ENCODE measurements at regions not wholly inside any gene's neighbourhood (a gene's known extent, or its start where the extent isn't known, plus 50 kb on each side); places are given as distances from the start of the nearest gene placed in this dataset.

DNA sequence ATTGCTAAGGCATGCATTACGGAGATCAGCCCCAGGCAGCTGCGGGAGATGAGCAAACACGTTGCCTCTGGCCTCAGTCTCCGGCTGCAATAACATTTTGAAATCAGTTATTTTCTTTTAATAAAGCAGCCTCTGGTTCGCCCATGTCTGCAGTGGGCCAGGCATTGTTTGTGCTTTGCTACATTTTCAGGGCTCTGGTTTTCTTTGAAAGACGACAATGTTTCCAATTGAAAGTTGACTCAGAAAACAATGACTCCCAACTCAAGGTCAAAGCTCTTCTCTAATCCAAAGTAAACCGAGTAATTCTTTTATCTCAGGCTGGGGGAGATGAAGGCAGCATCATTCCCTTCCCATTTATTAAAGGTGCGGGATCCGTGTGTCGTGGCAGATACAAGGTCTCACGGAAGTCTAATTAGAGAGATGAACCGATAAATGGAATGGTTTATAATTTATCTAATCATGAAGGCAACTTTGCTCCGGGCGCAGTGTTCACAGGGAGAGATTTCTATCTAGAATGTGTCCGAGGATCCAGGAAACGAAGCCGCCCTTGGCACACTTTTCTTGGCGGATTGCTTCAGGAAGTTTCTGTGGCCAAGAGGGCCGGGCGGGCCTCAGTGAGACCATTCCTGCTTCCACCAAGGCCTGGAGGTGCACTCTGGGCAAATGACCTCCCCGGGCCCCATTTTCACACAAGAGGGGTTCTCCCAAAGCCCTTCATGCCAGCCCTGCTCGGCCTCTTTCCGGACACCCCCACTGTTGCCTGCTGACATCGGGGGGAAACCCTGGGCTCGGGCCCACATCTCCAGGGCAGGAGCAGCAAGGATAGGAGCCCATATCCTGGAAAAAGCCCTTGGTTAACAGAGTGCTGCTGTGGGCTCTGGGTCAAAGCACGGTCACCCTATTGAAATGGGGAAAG, 811.4 kb downstream of the BRD1 start:
- Mint-ChIP-seq H3K27me3 (ENCODE audit: insufficient read depth) (no peaks in the 10 kb centered on the region; the same call in none of the 2 replicates), H3K36me3 (ENCODE audit: low read depth) (no peaks in the 10 kb centered on the region), H3K27ac (no peak overlapping the region), H3K9me3 (peaks cover 44% of the 10 kb centered on the region), H3K4me1 (ENCODE audit: low read depth) (no peaks in the 10 kb centered on the region), H3K4me3 (no peak overlapping the region)
- no peak for DNase-seq
- TF ChIP-seq, protein P1, sequence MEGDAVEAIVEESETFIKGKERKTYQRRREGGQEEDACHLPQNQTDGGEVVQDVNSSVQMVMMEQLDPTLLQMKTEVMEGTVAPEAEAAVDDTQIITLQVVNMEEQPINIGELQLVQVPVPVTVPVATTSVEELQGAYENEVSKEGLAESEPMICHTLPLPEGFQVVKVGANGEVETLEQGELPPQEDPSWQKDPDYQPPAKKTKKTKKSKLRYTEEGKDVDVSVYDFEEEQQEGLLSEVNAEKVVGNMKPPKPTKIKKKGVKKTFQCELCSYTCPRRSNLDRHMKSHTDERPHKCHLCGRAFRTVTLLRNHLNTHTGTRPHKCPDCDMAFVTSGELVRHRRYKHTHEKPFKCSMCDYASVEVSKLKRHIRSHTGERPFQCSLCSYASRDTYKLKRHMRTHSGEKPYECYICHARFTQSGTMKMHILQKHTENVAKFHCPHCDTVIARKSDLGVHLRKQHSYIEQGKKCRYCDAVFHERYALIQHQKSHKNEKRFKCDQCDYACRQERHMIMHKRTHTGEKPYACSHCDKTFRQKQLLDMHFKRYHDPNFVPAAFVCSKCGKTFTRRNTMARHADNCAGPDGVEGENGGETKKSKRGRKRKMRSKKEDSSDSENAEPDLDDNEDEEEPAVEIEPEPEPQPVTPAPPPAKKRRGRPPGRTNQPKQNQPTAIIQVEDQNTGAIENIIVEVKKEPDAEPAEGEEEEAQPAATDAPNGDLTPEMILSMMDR (IDR thresholded peaks at IDR 0.05), result no peak

DNA sequence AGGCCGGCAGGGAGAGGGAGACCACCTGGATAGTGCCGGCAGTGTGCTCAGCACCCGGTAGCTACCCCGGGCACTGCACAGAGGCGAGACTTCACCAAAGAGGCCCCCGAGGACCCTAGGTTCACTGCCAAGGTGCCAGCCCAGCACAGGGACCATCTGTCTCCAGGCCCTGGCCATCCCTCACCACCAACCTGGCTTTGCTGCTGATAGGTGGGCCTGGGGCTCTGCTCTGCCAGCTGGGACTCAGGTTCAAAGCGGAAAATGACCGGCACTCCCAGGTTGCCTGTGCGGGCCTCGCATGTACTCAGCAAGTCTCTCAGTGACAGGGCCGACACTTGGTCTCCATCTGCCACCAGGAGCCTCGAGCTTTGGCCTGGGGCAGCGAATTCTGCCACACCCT, 812.2 kb downstream of the BRD1 start:
- no peaks in the 10 kb centered on the region; the same call in none of the 2 replicates for H3K27me3 Mint-ChIP-seq (ENCODE audit: insufficient read depth)
- no peak overlapping the region for H3K27ac Mint-ChIP-seq
- no peak overlapping the region for H3K4me3 Mint-ChIP-seq
- TF ChIP-seq, protein P1 (IDR thresholded peaks at IDR 0.05), result no peak
- H3K36me3 Mint-ChIP-seq (ENCODE audit: low read depth), result no peaks in the 10 kb centered on the region
- peaks cover 52% of the 10 kb centered on the region for H3K9me3 Mint-ChIP-seq
- no peak for DNase-seq
- no peaks in the 10 kb centered on the region for H3K4me1 Mint-ChIP-seq (ENCODE audit: low read depth)

DNA sequence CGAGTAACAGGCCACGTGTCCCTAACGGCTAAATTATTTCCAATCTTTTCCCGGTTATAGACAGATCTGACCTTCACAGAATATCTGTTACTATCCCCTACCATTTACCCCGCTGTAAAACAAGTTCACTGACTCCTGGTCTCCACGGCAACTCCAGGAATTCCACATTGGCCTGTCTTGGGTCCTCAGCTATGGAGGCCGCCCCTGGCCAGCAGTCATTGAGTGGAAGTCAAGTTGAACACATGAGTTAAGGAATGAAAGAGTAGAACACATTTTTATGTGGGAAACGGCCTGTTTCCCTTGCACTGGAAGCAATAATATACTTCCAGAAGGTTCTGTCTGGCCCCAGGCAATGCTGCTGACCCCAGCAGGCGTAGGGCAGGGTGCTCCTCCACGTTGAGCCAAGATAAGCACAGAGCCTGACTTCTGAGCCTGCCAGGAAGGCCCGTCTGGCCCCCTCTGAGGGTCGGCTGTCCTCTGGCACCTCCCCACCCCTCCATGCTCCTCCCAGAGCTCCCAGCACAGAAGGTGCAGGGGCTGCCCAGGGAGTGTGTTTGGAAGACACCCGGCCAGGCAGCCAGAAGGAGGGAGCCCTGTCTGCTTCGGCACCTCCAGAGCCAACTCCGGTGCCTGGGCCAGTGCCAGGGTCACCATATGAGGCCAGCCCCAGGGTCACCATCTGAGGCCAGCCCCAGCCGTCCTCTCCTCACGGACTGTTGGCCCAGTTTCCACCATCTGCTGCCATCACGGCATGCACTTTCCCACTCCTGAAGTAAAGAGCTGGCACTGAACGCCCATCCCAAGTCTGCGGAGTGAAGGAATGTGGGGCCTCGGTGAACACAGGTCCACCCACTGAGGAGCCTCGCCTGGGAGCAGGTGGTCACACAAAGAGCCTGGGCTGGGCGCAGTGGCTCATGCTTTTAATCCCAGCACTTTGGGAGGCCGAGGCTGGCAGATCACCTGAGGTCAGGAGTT, 813.2 kb downstream of the BRD1 start:
- no peaks in the 10 kb centered on the region for H3K4me1 Mint-ChIP-seq (ENCODE audit: low read depth)
- no peak overlapping the region for H3K4me3 Mint-ChIP-seq
- no peak overlapping the region for H3K27ac Mint-ChIP-seq
- TF ChIP-seq, protein P1 (IDR thresholded peaks at IDR 0.05), result no peak
- H3K9me3 Mint-ChIP-seq, result peaks cover 61% of the 10 kb centered on the region
- H3K27me3 Mint-ChIP-seq (ENCODE audit: insufficient read depth), result no peaks in the 10 kb centered on the region; the same call in 1 of the 2 replicates
- peaks cover 8% of the 10 kb centered on the region for H3K36me3 Mint-ChIP-seq (ENCODE audit: low read depth)
- no peak for DNase-seq

DNA sequence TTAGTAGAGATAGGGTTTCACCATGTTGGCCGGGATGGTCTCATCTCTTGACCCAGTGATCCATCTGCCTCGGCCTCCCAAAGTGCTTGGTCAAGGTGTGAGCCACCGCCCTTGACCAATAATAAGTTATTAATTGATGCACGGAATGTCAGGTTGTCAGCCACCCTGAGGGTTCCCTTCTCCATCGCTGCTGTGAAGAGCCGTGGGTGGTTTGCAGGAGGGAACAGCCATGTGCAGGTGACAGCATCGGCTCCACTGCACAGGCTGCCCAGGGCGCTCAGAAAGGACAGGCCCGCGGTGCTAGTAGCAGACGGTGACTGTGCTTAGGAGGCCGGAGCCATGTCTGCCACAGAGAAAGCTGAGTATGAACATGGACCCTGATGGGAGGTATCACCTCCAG, 814.0 kb downstream of the BRD1 start:
- no peak for DNase-seq
- TF ChIP-seq, protein P1 (IDR thresholded peaks at IDR 0.05), result no peak
- Mint-ChIP-seq H3K4me3 (no peak overlapping the region), H3K27ac (no peak overlapping the region), H3K9me3 (peaks cover 61% of the 10 kb centered on the region), H3K27me3 (ENCODE audit: insufficient read depth) (no peaks in the 10 kb centered on the region; the same call in 1 of the 2 replicates), H3K4me1 (ENCODE audit: low read depth) (no peaks in the 10 kb centered on the region), H3K36me3 (ENCODE audit: low read depth) (peaks cover 12% of the 10 kb centered on the region)

DNA sequence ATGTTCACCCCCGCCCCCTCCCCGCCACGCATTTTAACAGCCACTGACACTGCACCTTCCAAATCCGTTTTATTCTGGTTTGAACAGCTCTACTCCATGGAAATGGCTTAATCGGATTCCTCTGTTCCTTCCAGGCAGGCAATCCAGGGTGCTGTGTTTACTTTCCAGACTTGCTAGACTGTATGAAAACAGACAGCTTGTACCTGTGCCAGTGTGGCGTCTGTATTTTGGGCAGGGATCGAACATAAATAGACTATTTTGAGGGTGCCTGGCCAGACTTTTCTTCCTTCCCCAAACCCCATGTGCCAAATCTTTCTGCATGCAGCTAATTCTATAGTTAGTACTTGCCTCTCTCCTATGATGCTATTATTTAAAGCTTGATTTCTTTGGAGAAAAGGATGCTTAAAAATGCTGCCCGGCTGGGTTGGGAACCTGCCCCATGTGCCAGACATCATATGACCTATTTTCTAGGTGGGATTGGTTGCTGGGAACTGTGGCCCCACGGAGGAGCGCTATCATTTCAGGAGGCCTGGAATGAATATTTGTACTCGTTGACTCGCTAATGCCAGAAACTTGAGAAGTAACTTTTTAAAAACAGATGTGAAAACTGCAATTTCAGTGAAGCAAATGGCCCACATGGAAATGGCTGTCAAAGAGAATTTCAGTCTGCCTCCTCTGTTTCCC, 814.8 kb downstream of the BRD1 start:
- DNase-seq, result no peak
- Mint-ChIP-seq H3K27ac (no peak overlapping the region), H3K9me3 (peaks cover 59% of the 10 kb centered on the region), H3K27me3 (ENCODE audit: insufficient read depth) (no peaks in the 10 kb centered on the region; the same call in 1 of the 2 replicates), H3K4me3 (no peak overlapping the region), H3K4me1 (ENCODE audit: low read depth) (no peaks in the 10 kb centered on the region), H3K36me3 (ENCODE audit: low read depth) (peaks cover 12% of the 10 kb centered on the region)
- TF ChIP-seq, protein P1 (IDR thresholded peaks at IDR 0.05), result no peak
